Mesendoderm (in vitro differentiated cells): ENCODE measurements at regions not wholly inside any gene's neighbourhood (a gene's known extent, or its start where the extent isn't known, plus 50 kb on each side); places are given as distances from the start of the nearest gene placed in this dataset.
"Not testable (repeated sequence)": the region's sequence is repeated elsewhere in the genome, so short reads cannot be mapped to it uniquely, and the experiment has no call there.

ENCODE experiments used
- DNase-seq: peaks from one replicate; pipeline ENCODE4 v3.0.0; 2013
- H2AK5ac ChIP-seq: 2 replicates; pipeline ENCODE4 v1.6.1; 2013; ENCODE audit warnings: low read length, inconsistent platforms
- H2BK120ac ChIP-seq: 2 replicates; pipeline ENCODE4 v1.6.1; 2013; ENCODE audit warnings: low read depth, mild to moderate bottlenecking, low read length, moderate library complexity, mixed read lengths
- H2BK15ac ChIP-seq: replicated peaks from 2 replicates; pipeline ENCODE4 v1.6.1; 2013; ENCODE audit warnings: low read depth, mild to moderate bottlenecking, moderate library complexity
- H2BK5ac ChIP-seq: 2 replicates; pipeline ENCODE4 v1.6.1; 2013; ENCODE audit warnings: low read length, inconsistent platforms
- H3K18ac ChIP-seq: 2 replicates; pipeline ENCODE4 v1.6.1; 2013; ENCODE audit warnings: mild to moderate bottlenecking, low read length, mixed read lengths
- H3K23ac ChIP-seq: one replicate; pipeline ENCODE4 v1.6.1; 2013; ENCODE audit warnings: low read length
- H3K27ac ChIP-seq: 2 replicates; pipeline ENCODE4 v1.5.1; 2013; ENCODE audit warnings: low read depth, mild to moderate bottlenecking, inconsistent platforms, low read length, moderate library complexity
- H3K27me3 ChIP-seq: 2 replicates; pipeline ENCODE4 v1.6.1; 2013; ENCODE audit warnings: low read length, control low read depth, mild to moderate bottlenecking, inconsistent platforms; ENCODE audit not compliant: insufficient read depth, poor library complexity
- H3K36me3 ChIP-seq: 2 replicates; pipeline ENCODE4 v1.6.1; 2013; ENCODE audit warnings: low read length, inconsistent platforms; ENCODE audit not compliant: control insufficient read depth, insufficient read depth
- H3K4ac ChIP-seq: one replicate; pipeline ENCODE4 v1.6.1; 2013; ENCODE audit warnings: low read depth, mild to moderate bottlenecking, low read length, moderate library complexity
- H3K4me1 ChIP-seq: 2 replicates; pipeline ENCODE4 v1.6.1; 2013; ENCODE audit warnings: low read depth, low read length, inconsistent platforms; ENCODE audit not compliant: control insufficient read depth
- H3K4me2 ChIP-seq: 2 replicates; pipeline ENCODE4 v1.6.1; 2013; ENCODE audit warnings: low read length
- H3K4me3 ChIP-seq: 2 replicates; pipeline ENCODE4 v1.5.1; 2013; ENCODE audit warnings: mild to moderate bottlenecking, low read length
- H3K56ac ChIP-seq: one replicate; pipeline ENCODE4 v1.6.1; 2013; ENCODE audit warnings: low read length
- H3K79me1 ChIP-seq: 2 replicates; pipeline ENCODE4 v1.6.1; 2013; ENCODE audit warnings: low read length, inconsistent platforms
- H3K79me2 ChIP-seq: 2 replicates; pipeline ENCODE4 v1.6.1; 2013; ENCODE audit warnings: mild to moderate bottlenecking, low read length; ENCODE audit not compliant: control insufficient read depth, insufficient read depth
- H3K9ac ChIP-seq: 2 replicates; pipeline ENCODE4 v1.6.1; 2013; ENCODE audit warnings: low read length, inconsistent platforms
- H4K5ac ChIP-seq: one replicate; pipeline ENCODE4 v1.6.1; 2013; ENCODE audit warnings: low read length
- H4K8ac ChIP-seq: one replicate; pipeline ENCODE4 v1.6.1; 2013; ENCODE audit warnings: low read depth, mild to moderate bottlenecking, control low read depth, low read length, moderate library complexity
- WGBS: extraction: QIAGEN DNeasy Blood & Tissue Kit; methylation state at CpG from one replicate; pipeline ENCODE4 v1.1.7; 2013; ENCODE audit warnings: low lambda C conversion rate, missing lambda C conversion rate; ENCODE audit not compliant: insufficient coverage; ENCODE audit errors: extremely low coverage; 5-methylcytosine and 5-hydroxymethylcytosine counted together

- H3K23ac ChIP-seq, result no peak overlapping the region
- no peak overlapping the region for H3K4ac ChIP-seq
- 100% methylated on average over 1 of the region's 6 CpGs for WGBS
- H3K56ac ChIP-seq, result no peak overlapping the region
- H3K27me3 ChIP-seq, result no peaks in the 10 kb centered on the region
- H2BK15ac ChIP-seq, result no peak overlapping the region
- no peaks in the 10 kb centered on the region for H3K79me1 ChIP-seq
- H2BK120ac ChIP-seq, result no peak overlapping the region
- no peak overlapping the region for H4K5ac ChIP-seq
- H3K27ac ChIP-seq, result no peak overlapping the region
- H3K79me2 ChIP-seq, result no peaks in the 10 kb centered on the region
- no peak overlapping the region for H2AK5ac ChIP-seq
- H2BK5ac ChIP-seq, result no peak overlapping the region
- H3K4me2 ChIP-seq, result no peak overlapping the region
- H3K4me1 ChIP-seq, result no peaks in the 10 kb centered on the region
- no peak for DNase-seq
- no peaks in the 10 kb centered on the region for H3K36me3 ChIP-seq
- H4K8ac ChIP-seq, result no peak overlapping the region
- no peak overlapping the region for H3K4me3 ChIP-seq
- H3K9ac ChIP-seq, result no peak overlapping the region
- no peak overlapping the region for H3K18ac ChIP-seq
Observed at GRCh38 chr7:94706996-94707740, 51.2 kb upstream of the SGCE start.

DNA sequence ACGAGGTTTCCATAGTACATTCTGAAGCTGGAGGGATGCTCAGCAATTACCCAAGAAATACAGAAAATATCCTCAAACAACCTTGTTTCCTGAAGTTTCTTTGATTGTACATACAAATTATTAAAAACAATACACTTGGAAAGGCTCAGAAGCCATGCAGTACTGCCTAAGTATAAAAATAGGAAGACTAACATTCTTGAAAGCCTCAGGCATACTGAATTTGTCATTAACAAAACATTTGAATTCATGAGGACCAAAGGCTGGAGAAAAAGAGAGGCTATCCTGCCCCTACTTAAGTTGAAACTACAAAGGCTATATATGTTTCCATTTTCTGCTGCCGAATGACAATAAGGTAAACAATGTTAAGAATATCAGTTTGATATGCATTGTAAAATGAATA is 54.3 kb upstream of the SGCE start:
- Histone ChIP-seq H3K4me3 (no peak overlapping the region), H2BK120ac (no peak overlapping the region), H4K5ac (no peak overlapping the region), H3K79me1 (no peaks in the 10 kb centered on the region), H3K4ac (no peak overlapping the region), H3K4me2 (no peak overlapping the region), H3K23ac (no peak overlapping the region), H4K8ac (no peak overlapping the region), H3K27ac (no peak overlapping the region), H3K18ac (no peak overlapping the region), H2AK5ac (no peak overlapping the region), H3K4me1 (no peaks in the 10 kb centered on the region), H3K56ac (no peak overlapping the region), H2BK5ac (no peak overlapping the region), H2BK15ac (no peak overlapping the region), H3K9ac (no peak overlapping the region), H3K36me3 (no peaks in the 10 kb centered on the region), H3K79me2 (no peaks in the 10 kb centered on the region), H3K27me3 (no peaks in the 10 kb centered on the region)
- no CpG with 5 or more reads among the region's 2 CpGs for WGBS
- DNase-seq, result no peak

DNA sequence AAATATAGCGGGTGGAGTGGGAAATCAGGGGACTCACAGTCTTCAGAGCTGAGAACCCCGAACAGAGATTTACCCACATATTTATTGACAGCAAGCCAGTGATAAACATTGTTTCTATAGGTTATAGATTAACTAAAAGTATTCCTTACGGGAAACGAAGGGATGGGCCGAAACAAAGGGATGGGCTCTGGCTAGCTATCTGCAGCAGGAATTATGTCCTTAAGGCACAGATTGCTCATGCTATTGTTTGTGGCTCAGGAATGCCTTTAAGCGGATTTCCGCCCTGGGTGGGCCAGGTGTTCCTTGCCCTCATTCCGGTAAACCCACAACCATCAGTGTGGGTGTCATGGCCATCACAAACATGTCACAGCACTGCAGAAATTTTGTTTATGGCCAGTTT is 66.4 kb upstream of the SGCE start:
- H4K5ac ChIP-seq, H3K18ac ChIP-seq, H3K4me1 ChIP-seq, H4K8ac ChIP-seq, H2BK15ac ChIP-seq, H3K56ac ChIP-seq, H3K4me2 ChIP-seq, H3K36me3 ChIP-seq, H3K27ac ChIP-seq, H3K27me3 ChIP-seq, H2BK120ac ChIP-seq, H2AK5ac ChIP-seq, H3K9ac ChIP-seq, H3K4me3 ChIP-seq, H3K79me1 ChIP-seq, DNase-seq, H2BK5ac ChIP-seq, H3K23ac ChIP-seq, H3K4ac ChIP-seq, H3K79me2 ChIP-seq: not testable (repeated sequence)
- WGBS, result no CpG with 5 or more reads among the region's 8 CpGs

GRCh38 chr7:94728893-94729292 is 73.0 kb upstream of the SGCE start:
- H4K5ac ChIP-seq, H3K23ac ChIP-seq, H3K27ac ChIP-seq, H4K8ac ChIP-seq, H3K79me2 ChIP-seq, H3K4me3 ChIP-seq, H2BK15ac ChIP-seq, H3K79me1 ChIP-seq, H3K4me2 ChIP-seq, H3K9ac ChIP-seq, H3K56ac ChIP-seq, H2BK120ac ChIP-seq, H2AK5ac ChIP-seq, H3K36me3 ChIP-seq, H3K27me3 ChIP-seq, H3K18ac ChIP-seq, DNase-seq, H3K4me1 ChIP-seq, H2BK5ac ChIP-seq, H3K4ac ChIP-seq: not testable (repeated sequence)
- no CpG with 5 or more reads among the region's 3 CpGs for WGBS

- Histone ChIP-seq H2BK15ac (no peak overlapping the region), H3K79me2 (no peaks in the 10 kb centered on the region), H2BK120ac (no peak overlapping the region), H3K27me3 (no peaks in the 10 kb centered on the region), H3K23ac (no peak overlapping the region), H4K8ac (no peak overlapping the region), H2BK5ac (no peak overlapping the region), H3K4me1 (no peaks in the 10 kb centered on the region), H4K5ac (no peak overlapping the region), H3K18ac (no peak overlapping the region), H3K4me3 (no peak overlapping the region), H3K27ac (no peak overlapping the region), H3K56ac (no peak overlapping the region), H3K4me2 (no peak overlapping the region), H3K4ac (no peak overlapping the region), H3K9ac (no peak overlapping the region), H3K36me3 (no peaks in the 10 kb centered on the region), H3K79me1 (no peaks in the 10 kb centered on the region), H2AK5ac (no peak overlapping the region)
- no CpG with 5 or more reads among the region's 1 CpG for WGBS
- no peak for DNase-seq
Observed at GRCh38 chr7:94738071-94738470, 82.1 kb upstream of the SGCE start.

DNA sequence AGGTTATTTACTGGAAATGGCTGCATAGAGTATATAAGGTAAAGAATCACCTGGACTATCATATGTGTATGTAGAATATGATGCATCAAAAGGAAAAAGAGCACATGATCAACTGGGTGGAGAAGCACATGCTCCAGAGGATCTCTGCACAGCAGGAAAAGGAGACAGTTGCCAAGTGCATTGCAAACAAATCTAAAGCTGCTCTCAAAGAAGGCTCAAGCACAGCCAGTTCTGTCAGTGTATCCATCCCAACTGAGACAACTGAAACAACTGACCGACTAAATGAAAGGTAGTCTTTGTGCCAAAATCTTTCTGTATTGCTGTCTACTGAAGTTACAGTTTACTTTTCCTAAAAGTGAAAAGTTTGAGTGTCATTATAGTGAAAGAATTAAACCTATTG is 83.2 kb upstream of the SGCE start:
- no peak overlapping the region for H4K5ac ChIP-seq
- H2BK5ac ChIP-seq, result no peak overlapping the region
- H3K4me3 ChIP-seq, result no peak overlapping the region
- no peak overlapping the region for H4K8ac ChIP-seq
- H3K18ac ChIP-seq, result no peak overlapping the region
- no peak overlapping the region for H3K23ac ChIP-seq
- no peaks in the 10 kb centered on the region for H3K27me3 ChIP-seq
- H3K27ac ChIP-seq, result no peak overlapping the region
- H3K56ac ChIP-seq, result no peak overlapping the region
- no CpG with 5 or more reads among the region's 1 CpG for WGBS
- H2AK5ac ChIP-seq, result no peak overlapping the region
- H3K4me2 ChIP-seq, result no peak overlapping the region
- H3K79me2 ChIP-seq, result no peaks in the 10 kb centered on the region
- H3K79me1 ChIP-seq, result no peaks in the 10 kb centered on the region
- no peak overlapping the region for H3K4ac ChIP-seq
- no peak for DNase-seq
- no peak overlapping the region for H3K9ac ChIP-seq
- no peaks in the 10 kb centered on the region for H3K4me1 ChIP-seq
- no peaks in the 10 kb centered on the region for H3K36me3 ChIP-seq
- H2BK120ac ChIP-seq, result no peak overlapping the region
- H2BK15ac ChIP-seq, result no peak overlapping the region
